OCI-LY7 (cell line): ENCODE measurements at regions not wholly inside any gene's neighbourhood (a gene's known extent, or its start where the extent isn't known, plus 50 kb on each side); places are given as distances from the start of the nearest gene placed in this dataset.

Experiments used
- EZH2phosphoT487 ChIP-seq: fragments of 200-600 bp; sonication (generic); IDR thresholded peaks from 2 replicates; pipeline ENCODE4 v1.6.1; 2018; ENCODE audit warnings: low read depth, borderline replicate concordance, mild to moderate bottlenecking, mixed run types, antibody characterized with exemption, low read length, moderate library complexity, mixed read lengths
- TF ChIP-seq, protein P1 (sequence below): fragments of 200-600 bp; sonication (generic); conservative IDR thresholded peaks from 2 replicates; pipeline ENCODE4 v1.5.1; 2014; ENCODE audit warnings: mild to moderate bottlenecking, antibody characterized with exemption, low read length, moderate library complexity, mixed read lengths

DNA sequence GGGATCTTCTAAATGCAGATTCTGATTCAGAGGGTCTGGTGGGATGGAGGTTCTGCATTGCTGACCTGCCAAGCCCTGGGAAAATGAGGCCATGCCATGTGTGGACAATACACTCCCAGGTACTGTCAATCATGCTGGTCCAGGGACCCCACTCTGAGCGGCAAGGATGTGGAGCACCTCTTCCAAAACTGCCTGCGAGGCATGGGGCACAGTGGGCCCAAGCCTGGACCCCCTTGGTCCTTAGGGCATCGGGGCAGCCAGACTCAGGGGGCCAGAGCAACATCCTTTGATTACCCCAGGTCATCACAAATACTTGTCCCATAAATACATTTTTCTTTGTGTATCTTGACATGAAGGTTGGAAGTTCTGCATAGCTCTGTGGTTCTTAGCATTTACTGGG lies 76.8 kb upstream of the NXT1 start:
- TF ChIP-seq, protein P1, sequence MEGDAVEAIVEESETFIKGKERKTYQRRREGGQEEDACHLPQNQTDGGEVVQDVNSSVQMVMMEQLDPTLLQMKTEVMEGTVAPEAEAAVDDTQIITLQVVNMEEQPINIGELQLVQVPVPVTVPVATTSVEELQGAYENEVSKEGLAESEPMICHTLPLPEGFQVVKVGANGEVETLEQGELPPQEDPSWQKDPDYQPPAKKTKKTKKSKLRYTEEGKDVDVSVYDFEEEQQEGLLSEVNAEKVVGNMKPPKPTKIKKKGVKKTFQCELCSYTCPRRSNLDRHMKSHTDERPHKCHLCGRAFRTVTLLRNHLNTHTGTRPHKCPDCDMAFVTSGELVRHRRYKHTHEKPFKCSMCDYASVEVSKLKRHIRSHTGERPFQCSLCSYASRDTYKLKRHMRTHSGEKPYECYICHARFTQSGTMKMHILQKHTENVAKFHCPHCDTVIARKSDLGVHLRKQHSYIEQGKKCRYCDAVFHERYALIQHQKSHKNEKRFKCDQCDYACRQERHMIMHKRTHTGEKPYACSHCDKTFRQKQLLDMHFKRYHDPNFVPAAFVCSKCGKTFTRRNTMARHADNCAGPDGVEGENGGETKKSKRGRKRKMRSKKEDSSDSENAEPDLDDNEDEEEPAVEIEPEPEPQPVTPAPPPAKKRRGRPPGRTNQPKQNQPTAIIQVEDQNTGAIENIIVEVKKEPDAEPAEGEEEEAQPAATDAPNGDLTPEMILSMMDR, result no peak
- no peak for TF ChIP-seq EZH2phosphoT487
